HG03097 (cell line): ENCODE measurements at regions not wholly inside any gene's neighbourhood (a gene's known extent, or its start where the extent isn't known, plus 50 kb on each side); places are given as distances from the start of the nearest gene placed in this dataset.
"Not testable (repeated sequence)": the region's sequence is repeated elsewhere in the genome, so short reads cannot be mapped to it uniquely, and the experiment has no call there.

ENCODE experiments used
- ATAC-seq: cut with Tn5 transposase; IDR thresholded peaks from one replicate; pipeline ENCODE4 v1.9.1; 2021; ENCODE audit not compliant: unreplicated experiment, low FRiP score

DNA sequence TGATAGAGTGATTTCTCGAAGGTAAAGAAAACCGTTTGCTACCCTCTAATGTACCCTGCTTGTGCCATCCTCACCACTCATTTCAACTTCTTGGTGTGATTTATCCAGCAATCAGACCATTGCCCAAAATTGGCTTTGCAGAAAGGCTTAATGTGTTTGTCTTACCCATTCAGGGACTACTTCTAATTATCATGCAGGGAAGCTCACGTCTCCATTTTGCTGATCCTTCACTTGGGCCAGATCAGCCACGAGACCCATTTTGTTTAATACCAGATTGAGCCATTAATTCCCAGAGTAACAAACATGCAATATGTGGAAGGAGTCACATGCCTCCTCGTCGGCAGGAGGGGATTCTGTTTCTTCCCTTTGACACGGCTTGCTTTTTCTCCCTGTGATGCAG lies 51.1 kb upstream of the CRY1 start:
- no peak for ATAC-seq

GRCh38 chr12:107144990-107145389 lies 51.6 kb upstream of the CRY1 start:
- no peak for ATAC-seq

- no peak for ATAC-seq
These were observed 52.0 kb upstream of the CRY1 start for GRCh38 chr12:107145397-107145796.

- no peak for ATAC-seq
These were observed 54.8 kb upstream of the CRY1 start for GRCh38 chr12:107148107-107148506.

DNA sequence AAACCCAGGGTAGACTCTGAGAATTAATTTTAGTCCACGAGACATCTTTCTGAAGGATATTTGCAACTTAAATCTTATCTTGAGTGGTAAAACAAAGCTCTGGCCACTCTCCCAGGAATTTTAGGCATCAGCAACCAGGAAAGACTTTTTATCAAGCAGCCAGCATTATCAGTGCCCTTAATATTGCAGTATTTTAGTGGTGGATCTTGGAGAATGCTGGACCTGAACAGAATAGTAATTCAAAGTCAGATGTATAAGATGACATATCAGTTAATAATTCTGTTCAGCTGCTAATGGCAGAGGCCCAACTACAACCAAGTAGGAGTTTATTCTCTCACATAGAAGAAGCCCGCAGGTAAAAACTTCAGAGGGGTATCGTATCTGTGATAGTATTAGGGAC lies 59.0 kb upstream of the CRY1 start:
- no peak for ATAC-seq

- no peak for ATAC-seq
These were observed 66.1 kb upstream of the CRY1 start for GRCh38 chr12:107159384-107159900.

GRCh38 chr12:107163413-107163812 lies 70.1 kb upstream of the CRY1 start:
- ATAC-seq, result no peak

DNA sequence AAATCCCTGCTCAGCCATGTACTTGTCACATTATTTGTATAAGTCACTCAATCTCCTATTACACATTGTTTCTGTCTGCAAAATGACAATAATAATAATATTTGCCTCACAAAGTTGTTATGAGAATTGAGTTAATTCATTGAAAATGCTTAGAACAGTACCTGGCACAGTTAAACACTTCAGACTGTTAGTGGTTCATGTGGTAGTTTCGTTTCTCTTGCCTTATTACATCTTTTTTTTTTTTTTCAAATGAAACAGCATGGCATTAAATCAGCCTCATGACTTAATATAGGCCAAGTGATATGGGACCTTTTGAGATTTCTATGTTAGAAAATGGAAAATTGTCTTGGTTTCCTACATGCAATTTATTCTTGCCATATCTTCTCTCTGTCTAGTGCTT lies 71.0 kb upstream of the CRY1 start:
- ATAC-seq, result no peak

DNA sequence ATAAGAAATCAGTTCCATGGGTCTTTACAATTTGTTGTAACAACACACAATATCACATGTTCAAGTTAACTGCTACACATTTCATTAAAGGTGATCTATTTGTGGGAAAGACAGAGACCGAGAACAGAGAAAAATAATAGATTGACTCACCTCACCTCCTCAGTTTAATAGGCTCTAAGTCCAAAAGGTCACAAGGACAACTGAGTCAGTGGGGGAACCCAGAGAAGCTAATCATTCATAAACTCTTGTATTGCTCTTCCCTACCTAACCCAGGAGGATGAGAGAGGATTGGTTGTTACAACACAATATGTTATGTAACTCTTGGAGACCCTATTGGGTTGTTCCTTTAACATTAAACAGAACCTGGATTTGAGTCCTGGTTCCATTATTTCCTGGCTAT lies 72.2 kb upstream of the CRY1 start:
- no peak for ATAC-seq

DNA sequence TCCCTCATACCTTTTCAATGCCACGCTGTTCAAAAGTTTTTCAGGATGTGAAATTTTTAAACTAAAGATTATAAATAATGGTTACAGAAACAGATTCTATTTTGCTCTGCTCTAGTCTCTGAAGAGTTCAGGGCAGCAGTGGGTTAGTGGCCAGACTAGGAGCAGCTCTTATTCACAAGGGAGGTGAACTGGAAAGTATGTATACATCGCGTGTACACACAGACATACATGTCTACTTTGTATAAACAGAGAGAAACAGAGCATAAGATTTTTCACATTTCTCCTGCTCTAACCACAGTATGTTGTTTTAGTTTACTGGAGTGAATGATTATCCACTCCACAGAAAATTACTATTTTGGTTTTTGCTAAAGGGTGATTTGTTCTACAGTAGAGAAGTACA lies 74.4 kb upstream of the CRY1 start:
- no peak for ATAC-seq

DNA sequence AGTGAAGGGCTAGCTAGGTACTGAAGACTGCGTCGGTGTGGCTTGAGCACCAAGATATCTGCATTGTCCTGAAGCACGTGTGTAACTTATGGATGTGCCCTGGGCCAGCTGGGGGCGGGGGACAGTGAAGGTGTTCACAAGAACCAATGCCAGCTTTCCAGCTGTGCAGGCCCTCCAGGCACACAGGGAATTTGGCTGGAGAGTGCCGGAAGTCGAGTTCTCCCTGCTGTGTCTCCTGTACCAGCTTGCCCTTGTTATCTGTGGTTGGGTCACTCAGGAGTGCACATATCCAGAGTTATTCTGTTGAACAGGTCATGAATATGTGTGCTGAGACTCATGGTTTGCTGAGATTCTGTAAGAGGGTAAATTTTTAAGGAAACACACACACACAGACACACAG lies 75.9 kb upstream of the CRY1 start:
- ATAC-seq, result no peak

DNA sequence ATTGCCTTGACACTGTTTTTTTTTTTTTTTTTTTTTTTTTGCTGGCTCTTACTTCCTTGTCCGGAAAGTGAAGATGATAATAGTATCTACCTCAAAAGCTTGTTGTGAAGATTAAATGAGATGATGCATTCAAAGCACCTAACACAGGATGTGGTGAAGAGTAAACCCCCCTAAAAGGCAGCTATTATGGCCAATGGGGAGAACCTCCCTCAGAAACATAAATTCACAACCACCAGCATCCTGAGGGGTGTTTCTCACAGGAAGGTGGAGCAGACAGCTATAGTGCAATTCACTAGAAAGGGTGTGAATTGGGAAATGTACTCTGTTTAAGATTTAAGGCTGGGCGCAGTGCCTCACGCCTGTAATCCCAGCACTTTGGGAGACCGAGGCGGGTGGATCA lies 85.4 kb upstream of the CRY1 start:
- ATAC-seq, result no peak

DNA sequence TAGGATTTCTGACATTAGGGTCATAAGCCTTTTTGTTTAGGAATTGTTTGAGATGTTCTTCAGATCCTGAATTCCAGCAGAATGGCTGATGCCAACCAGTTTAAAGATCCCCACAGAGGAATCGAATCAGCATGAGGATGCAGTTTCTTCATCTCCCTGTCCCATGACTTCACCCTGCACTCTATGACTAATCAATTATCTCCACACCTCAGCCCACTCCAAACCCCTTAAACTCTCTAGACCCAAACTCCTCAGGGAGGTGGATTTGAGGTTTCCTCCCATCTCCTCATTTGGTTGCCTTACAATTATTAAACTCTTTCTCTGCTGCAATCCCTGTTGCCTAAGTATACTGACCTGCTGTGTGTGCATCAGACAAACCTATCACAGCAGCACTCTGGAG lies 86.5 kb upstream of the CRY1 start:
- no peak for ATAC-seq

DNA sequence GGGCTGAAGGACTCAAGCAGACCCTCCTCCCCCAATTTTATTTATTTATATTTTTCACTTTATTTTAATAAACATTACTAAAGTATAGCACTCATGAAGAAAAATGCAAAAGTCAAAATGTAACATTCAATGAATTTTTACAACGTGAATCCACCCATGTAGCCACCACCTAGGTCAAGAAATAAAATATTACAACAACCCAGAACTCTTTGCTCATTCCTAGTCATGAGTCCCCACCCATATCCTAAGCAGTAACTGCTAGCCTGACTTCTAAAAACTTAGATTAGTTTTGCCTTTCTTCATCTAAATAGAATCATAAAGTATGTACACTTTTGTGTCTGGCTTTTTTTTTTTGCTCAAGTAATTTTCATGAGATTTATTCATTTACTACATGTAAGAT lies 86.9 kb upstream of the CRY1 start:
- ATAC-seq, result no peak

DNA sequence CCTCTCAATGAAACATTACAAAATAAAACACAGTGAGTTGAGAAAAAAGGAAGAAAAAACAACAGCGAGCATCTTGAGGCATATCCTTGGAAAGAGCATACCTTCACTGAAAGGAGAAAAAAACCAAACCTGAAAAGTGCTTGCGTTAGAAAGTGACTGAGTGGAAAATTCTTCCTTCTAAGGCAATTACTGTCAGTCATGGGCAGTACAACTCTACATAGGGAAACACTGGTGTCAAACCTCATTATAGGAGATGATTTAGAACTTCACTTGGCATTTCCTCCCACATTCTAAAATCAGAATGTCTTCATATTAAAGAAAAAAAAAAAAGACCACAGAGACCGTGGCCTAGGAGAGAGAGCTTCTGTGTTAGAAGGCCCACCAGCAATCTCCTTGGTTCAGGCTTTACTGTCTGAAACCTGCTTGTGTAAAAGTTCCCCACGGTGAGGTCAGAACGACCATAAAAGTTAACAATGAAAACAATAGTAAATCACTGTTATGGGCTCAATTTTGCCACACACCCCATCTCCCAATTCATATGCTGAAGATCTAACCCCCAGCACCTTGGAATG lies 91.1 kb upstream of the CRY1 start:
- ATAC-seq, result no peak

DNA sequence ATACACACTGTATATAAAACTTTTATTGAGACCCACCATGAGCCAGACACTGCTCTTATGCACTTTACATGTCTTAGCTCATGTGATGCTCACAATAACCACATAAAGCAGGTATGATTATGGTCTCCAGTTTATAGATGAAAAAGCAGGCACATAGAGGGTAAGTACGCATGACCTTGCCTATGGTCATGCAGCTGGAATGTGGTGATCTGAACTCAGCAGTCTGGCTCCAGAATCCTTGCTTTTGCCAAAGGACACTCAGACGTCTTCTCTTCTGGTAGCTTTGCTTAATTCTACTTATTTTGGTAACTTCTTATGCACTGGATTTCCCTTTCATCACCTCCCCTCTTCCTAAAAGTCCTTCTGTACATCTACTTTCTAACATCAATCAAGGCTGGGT lies 103.3 kb upstream of the CRY1 start:
- ATAC-seq, result no peak

- ATAC-seq, result no peak
These were observed 107.0 kb upstream of the CRY1 start for GRCh38 chr12:107200394-107200793.

DNA sequence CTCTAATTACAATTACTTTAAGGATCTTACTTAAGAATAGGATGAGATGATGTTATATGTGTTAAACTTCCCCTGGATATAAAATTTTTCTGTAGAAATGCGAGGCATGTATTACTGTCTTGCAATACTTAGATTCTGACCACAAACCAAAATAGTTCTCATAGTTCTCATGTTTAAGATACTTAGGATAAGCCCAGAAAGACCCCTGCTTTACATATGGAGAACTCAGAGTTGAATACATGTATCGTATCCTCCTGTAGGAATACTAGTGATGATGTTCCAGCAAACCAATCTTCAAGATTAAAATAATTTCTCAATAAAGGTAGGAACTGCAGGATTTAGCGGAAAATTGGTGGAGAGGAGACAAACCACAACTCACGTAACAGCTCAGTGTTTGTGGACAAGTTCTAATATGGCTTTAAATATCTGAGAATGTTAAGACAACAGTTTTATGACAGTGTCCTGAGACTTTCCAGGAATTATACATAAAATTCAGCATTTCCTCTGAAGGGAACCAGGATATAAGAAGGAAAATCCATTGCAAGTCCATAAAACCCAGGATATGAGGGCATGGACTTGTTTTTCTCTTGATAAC lies 114.7 kb upstream of the CRY1 start:
- ATAC-seq, result no peak

DNA sequence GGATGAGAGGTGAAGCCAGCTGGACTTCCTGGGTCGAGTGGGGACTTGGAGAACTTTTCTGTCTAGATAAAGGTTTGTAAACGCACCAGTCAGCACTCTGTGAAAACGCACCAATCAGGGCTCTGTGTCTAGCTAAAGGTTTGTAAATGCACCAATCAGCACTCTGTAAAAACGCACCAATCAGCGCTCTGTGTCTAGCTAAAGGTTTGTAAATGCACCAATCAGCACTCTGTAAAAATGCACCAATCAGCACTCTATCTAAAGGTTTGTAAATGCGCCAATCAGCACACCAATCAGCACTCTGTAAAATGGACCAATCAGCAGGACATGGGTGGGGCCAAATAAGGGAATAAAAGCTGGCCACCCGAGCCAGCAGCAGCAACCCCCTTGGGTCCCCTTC lies 116.4 kb upstream of the CRY1 start:
- ATAC-seq, result not testable (repeated sequence)

- ATAC-seq, result not testable (repeated sequence)
These were observed 121.0 kb upstream of the CRY1 start for GRCh38 chr12:107214373-107214773.

GRCh38 chr12:107216411-107216810 lies 123.1 kb upstream of the CRY1 start:
- not testable (repeated sequence) for ATAC-seq

DNA sequence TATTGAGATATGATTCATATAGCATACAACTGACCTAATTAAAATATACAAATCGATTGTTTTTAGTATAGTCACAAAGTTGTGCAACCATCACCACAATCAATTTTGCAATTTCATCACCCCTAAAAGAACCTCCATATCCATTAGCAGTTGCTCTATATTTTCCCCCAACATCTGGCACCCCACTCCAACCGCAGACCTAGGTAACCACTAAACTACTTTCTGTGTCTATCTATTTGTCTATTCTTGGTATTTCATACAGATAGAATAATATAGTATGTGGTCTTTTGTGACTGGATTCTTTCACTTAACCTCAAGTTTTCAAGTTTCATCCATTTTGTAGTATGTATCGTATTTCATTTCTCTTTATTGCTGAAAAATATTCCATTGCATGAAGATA lies 126.0 kb upstream of the CRY1 start:
- ATAC-seq, result no peak

DNA sequence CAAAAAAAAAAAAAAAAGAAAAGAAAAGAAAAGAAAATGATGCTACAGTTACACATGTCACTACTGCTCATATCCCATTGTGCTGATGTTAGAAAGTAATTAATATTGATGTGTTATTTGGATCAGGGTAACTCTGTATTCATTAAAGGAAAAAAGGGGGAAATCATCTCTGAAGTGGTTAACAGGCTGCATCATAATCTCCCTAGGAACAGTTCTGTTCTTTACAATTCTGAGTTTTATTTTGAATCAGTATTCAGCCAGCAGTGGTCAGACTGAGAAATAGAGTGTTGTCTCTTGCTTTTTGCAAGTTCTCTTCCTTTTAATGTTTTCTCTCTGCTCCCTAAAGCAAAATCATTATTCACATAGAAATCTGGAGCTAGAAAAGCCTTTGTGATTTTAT lies 128.6 kb upstream of the CRY1 start:
- no peak for ATAC-seq
